A204.1 (cell line): ENCODE measurements at regions not wholly inside any gene's neighbourhood (a gene's known extent, or its start where the extent isn't known, plus 50 kb on each side); places are given as distances from the start of the nearest gene placed in this dataset.
"Not testable (repeated sequence)": the region's sequence is repeated elsewhere in the genome, so short reads cannot be mapped to it uniquely, and the experiment has no call there.

Source experiments
- FAIRE-seq: peaks from 2 replicates; lab custom pipeline; 2012; peaks lifted over from hg19 to GRCh38; lab: Jason Lieb, UNC

DNA sequence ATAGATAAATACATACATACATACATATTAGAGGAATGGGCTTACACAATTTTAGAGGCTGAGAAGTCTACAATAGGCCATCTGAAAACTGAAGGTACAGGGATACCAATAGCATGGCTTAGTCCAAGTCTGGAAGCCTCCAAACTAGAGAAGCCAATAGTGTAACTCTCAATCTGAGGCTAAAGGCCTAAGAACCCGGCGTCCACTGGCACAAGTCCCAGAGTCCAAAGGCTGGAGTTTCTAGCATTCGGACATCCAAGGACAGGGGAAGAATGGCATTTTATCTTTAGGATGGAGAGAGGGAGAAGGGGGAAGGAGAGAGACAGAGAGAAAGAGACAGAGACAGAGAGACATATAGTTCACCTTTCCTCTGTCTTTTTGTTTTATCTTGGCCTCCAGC is 63.7 kb upstream of the SYT4 start:
- FAIRE-seq: no peak

- no peak for FAIRE-seq
Observed at GRCh38 chr18:43350176-43350575, 72.9 kb upstream of the SYT4 start.

- FAIRE-seq: no peak
Observed at GRCh38 chr18:43364535-43364934, 87.2 kb upstream of the SYT4 start.

- FAIRE-seq: no peak
Observed at GRCh38 chr18:43367895-43368294, 90.6 kb upstream of the SYT4 start.

DNA sequence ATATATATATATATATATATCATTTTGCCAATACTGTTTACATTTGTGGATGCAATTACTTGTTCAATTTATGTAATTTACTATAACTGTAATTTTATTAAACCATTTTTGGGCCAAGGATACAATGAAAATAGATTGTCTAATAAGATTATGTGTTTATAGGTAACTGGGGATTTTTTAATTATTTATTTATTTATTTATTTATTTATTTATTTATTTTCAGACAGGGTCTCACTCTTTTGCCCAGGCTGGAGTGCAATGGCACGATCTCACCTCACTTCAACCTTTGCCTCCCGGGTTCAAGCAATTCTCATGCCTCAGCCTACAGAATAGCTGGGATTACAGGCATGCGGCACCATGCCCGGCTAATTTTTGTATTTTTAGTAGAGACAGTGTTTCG is 92.0 kb upstream of the SYT4 start:
- not testable (repeated sequence) for FAIRE-seq

DNA sequence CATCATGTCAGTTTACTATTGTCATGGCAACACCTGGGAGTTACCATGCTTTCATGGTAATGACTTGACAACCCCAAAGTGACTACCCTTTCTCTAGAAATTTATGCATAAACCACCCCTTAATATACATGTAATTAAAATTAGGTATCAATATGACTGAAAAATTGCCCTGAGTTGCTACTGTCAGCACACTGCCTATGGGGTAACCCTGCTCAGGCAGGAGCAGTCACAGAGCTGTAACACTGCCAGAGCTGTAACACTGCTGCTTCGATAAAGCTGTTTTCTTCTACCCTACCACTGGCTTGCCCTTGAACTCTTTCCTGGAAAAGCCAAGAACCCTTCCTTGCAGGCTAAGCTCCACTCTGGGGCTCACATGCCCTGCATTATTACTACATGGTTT is 95.5 kb upstream of the SYT4 start:
- FAIRE-seq: no peak

- no peak for FAIRE-seq
Observed at GRCh38 chr18:43380104-43380672, 102.9 kb upstream of the SYT4 start.

DNA sequence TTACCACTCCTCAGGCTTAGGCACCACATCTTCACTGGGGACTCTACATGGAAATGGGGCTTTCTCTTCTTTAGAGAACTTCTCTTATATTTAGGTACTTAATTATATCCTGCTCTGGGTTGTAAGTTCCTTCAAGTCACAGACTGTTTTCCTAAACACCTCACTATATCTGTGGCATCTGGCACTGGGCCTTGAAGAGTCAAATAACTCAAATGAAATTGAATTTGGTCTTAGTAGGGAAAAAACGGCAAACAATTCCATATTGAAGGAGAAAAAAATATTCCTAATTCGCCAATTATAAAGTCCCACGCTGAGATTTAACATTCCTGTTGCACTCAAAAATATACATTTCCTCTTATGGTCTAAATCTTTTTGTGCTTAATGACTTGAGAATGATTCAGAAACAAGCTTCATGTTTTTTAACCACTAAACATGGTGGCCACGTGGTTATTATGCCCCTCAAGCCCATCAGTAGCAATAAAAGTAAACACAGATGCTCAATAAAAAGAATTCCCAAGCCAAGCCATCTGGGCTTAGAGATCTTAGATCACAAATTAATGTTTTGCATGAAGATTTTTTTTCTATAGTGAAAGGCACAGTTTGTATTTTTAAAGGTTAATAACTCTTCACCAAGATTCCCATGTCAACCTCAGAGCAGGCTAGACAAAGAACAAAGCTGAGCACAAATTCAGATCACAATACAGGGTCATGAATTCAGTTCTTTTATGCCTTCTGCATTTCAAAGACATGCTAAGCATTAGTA is 105.5 kb upstream of the SYT4 start:
- no peak for FAIRE-seq

DNA sequence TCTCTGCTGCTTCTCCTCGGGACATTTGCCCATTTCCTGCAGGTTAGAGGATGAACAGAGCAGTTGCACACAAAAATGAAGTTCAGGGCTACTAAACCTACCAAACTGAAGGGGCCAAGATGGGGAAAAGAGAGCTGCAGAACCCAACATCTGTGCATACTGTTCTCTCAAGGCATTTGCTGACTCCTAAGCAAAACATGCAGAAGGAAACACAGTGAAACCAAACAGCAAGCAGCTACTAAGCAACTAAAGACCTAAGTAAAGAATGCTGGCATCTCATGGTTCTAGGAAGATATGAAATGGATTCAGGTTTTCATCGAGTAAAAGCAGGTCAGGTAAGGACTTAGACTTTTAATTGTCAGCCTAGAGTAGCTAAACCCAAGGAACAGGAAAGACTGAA is 111.9 kb upstream of the SYT4 start:
- FAIRE-seq: no peak

GRCh38 chr18:43392168-43392567 is 114.9 kb upstream of the SYT4 start:
- no peak for FAIRE-seq

GRCh38 chr18:43393174-43393573 is 115.9 kb upstream of the SYT4 start:
- no peak for FAIRE-seq

GRCh38 chr18:43396266-43396665 is 119.0 kb upstream of the SYT4 start:
- FAIRE-seq: peak; percentile 78

DNA sequence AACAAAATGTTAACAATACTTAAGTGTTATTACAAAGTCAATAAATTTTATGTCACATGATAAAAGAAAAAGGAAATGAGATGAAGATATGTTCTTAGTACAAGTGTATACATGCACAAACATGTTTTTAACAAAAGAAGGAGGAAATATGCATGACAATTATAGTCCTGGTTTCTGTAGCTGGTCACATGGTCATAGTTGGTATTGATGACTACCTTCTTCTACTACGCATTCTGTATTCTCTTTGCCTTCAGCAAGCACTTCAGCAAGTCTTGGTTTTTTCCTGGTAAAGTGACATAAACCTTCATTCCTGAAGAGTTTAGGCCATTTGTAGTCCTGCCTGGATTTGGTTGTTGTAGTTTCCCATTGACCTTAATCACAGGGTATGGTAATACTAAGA is 121.3 kb upstream of the SYT4 start:
- FAIRE-seq: no peak

DNA sequence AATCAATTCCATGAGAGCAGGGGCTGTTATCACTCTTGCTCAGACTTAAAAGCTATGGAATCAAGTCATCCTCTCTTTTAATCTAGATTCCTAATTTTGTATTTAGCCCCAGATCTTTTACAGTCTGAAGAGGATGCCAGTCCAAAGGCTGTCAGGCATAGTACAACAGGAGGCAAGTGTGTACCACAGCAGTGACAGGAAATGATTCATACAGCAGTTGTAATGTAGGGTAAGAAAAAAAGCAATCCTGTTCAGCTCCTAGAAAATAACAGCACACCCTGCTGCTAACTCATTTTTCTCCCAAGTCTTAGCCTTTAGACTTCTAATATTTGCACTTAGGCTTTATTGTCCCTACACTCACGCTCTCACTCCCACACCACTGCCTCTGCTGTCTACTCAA is 127.8 kb upstream of the SYT4 start:
- FAIRE-seq: no peak

DNA sequence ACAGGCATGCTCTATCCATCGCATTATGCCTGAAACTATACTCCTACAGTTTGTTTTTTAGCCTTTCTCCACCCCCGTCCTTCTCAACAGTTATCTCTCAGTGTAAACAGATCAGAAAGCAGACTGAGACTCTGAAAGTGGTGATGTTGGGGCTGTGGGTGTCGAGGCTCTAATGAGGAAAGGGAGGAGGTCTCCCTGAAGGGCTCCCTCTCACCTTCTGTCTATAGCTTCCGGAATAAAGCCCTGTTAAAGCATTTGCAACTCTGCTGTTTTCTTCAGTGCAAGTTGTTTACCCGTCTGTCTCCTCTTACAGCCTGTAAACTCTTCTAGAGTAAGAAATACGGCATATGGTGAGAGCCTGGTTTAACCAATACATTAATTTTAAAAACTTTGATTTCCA is 136.7 kb upstream of the SYT4 start:
- no peak for FAIRE-seq

GRCh38 chr18:43420091-43420490 is 142.8 kb upstream of the SYT4 start:
- FAIRE-seq: no peak

GRCh38 chr18:43420950-43421349 is 143.7 kb upstream of the SYT4 start:
- no peak for FAIRE-seq

DNA sequence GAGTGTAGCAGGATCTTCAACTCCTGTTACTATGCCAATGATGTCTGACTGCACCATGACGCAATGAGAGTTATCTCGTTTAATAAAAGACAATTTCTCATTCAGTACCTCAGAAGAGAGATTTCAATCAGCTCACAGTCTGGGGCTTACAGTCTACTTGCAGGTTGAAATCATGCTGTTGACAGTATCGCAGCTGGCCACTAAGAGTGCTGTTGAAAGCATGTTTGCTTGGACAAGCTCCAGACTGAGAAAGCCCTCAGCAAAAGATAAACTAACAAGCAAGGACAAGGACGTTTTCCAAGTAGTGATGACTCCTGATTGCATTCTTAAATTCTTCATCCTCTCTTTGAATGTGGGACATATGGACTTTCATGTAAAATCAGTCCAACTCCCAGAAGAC is 145.2 kb upstream of the SYT4 start:
- FAIRE-seq: no peak

DNA sequence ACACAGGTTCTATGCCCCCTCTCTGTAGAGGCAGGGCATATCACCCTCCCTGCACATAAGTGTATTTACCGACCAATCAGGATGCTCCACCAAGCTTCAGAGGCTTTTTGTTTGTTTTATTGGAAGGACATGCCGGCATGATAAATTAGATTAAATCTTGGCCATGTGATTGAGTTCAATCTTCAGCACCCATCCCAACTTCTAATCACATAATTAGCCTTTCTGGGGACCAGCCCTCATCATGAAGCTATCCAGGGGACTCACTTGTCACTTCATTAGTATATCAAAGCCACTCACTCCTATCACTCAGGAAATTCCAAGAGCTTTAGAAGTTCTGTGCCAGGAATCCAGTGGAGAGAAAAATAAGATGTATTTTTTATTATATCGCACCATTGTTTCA is 158.6 kb upstream of the SYT4 start:
- no peak for FAIRE-seq

DNA sequence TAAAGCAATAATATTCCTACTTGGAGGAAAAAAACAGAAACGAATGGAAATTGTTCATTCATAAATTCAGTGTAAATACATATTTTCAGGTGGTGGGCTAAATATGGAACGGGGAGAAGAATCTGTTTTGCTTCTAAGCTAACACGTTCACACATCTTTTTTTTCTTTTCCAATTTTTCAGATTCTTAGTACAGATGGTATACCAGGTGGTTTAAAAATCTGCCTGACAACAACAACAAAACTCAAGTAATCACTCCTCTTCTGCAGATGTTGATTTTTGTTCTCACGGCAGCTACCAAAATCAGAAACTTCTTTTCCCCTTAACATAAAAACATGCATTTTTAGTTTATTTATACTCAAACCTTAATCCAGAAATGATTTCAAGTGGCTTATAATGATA is 164.8 kb upstream of the SYT4 start:
- FAIRE-seq: no peak

GRCh38 chr18:43442571-43442970 is 165.3 kb upstream of the SYT4 start:
- no peak for FAIRE-seq

DNA sequence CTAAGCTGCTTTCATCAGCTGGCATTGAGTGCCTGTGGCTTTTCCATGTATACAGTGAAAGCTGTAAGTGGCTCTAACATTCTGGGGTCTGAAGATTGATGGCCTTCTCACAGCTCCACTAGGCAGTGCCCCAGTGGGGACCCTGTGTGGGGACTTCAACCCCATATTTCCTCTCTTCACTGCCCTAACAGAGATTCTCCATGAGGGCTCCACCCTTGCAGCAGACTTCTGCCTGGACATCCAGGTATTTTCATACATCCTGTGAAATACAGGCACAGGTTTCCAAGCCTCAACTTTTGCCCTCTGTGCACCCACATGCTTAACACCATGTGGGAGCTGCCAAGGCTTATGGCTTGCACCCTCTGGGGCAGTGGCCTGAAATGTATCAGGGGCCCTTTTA is 188.2 kb upstream of the SYT4 start:
- FAIRE-seq: no peak

GRCh38 chr18:43471873-43472272 is 194.6 kb upstream of the SYT4 start:
- no peak for FAIRE-seq

DNA sequence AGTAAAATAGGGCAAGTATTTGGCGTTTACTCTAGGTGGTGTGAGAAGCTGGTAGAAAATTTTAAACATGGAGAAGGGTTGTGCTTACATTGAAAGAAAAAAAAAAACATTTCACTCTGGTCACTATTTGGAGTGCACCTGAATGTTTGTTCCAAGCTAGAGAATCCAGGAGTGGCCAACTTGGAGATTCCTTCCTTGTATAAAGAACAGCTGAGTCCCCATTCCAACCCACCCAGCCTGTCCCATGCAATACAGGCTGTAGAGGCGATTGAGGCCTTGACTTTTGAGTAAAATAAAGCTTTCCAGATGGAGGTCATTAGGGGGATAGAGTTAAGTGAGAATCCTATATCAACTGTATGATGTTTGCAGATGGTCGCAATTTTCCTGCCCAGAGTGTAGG is 203.8 kb upstream of the SYT4 start:
- FAIRE-seq: no peak
